OCI-LY1 (cell line): ENCODE measurements at regions not wholly inside any gene's neighbourhood (a gene's known extent, or its start where the extent isn't known, plus 50 kb on each side); places are given as distances from the start of the nearest gene placed in this dataset.

Source experiments
- EZH2 ChIP-seq: fragments of 200-600 bp; sonication (generic), shearing (Covaris generic); IDR thresholded peaks from 2 replicates; pipeline ENCODE4 v1.8.0; 2017; ENCODE audit warnings: borderline replicate concordance, mixed run types, mild to moderate bottlenecking, antibody characterized with exemption, low read length, moderate library complexity, mixed read lengths
- TF ChIP-seq, protein P1 (sequence below): fragments of 200-600 bp; sonication (generic), shearing (Covaris generic); IDR thresholded peaks from 2 replicates; pipeline ENCODE4 v1.5.1; 2017; ENCODE audit warnings: mild to moderate bottlenecking, antibody characterized with exemption, low read length, moderate library complexity, mixed read lengths

DNA sequence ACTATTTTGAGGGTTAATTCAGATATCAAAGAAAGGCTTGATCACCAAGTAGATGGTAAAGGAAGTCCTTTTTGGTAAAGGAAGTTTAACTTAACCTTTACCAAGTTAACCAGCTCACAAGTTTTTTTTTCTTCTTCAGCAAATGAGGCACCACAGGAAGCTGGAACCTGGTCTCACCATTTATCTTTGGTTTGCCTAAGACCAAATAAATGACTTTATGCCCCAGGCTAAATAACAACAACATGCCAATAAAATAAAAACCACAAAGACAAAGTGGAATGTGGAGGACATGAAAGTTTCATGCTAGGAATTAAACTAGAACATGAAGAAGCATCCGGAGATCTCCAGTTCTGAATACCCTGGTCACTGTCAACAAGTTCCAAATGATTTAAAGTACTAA, 116.8 kb upstream of the PRICKLE1 start:
- TF ChIP-seq, protein P1, sequence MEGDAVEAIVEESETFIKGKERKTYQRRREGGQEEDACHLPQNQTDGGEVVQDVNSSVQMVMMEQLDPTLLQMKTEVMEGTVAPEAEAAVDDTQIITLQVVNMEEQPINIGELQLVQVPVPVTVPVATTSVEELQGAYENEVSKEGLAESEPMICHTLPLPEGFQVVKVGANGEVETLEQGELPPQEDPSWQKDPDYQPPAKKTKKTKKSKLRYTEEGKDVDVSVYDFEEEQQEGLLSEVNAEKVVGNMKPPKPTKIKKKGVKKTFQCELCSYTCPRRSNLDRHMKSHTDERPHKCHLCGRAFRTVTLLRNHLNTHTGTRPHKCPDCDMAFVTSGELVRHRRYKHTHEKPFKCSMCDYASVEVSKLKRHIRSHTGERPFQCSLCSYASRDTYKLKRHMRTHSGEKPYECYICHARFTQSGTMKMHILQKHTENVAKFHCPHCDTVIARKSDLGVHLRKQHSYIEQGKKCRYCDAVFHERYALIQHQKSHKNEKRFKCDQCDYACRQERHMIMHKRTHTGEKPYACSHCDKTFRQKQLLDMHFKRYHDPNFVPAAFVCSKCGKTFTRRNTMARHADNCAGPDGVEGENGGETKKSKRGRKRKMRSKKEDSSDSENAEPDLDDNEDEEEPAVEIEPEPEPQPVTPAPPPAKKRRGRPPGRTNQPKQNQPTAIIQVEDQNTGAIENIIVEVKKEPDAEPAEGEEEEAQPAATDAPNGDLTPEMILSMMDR: no peak
- no peak for TF ChIP-seq EZH2
